ENCODE measurements at regions not wholly inside any gene's neighbourhood (a gene's known extent, or its start where the extent isn't known, plus 50 kb on each side); places are given as distances from the start of the nearest gene placed in this dataset.

GRCh38 chr1:244302876-244303609 lies 148.7 kb downstream of the ADSS2 start:
- no peak for DNase-seq (ENCODE audit: low read depth in 1 of 2, low spot score in 1 of 2)
- Histone ChIP-seq H3K27me3 (ENCODE audit: insufficient read depth, poor library complexity, severe bottlenecking) (no peaks in the 10 kb centered on the region), H3K27ac (replicated peaks) (no peak overlapping the region), H3K4me3 (replicated peaks; ENCODE audit: insufficient read depth, low read length) (no peak overlapping the region)
- TF ChIP-seq POLR2AphosphoS5 (IDR thresholded peaks at IDR 0.05; ENCODE audit: low read depth), result no peak
- no peak for TF ChIP-seq REST (IDR thresholded peaks at IDR 0.05; ENCODE audit: insufficient replicate concordance, low read depth)
- TF ChIP-seq CTCF (IDR thresholded peaks at IDR 0.05; ENCODE audit: insufficient read depth, low read length), result no peak
- no peak for TF ChIP-seq SPI1 (IDR thresholded peaks at IDR 0.05; ENCODE audit: borderline replicate concordance, low read depth)
- TF ChIP-seq GABPA (IDR thresholded peaks at IDR 0.05; ENCODE audit: low read depth), result no peak

GRCh38 chr1:244303610-244303969 lies 148.1 kb downstream of the ADSS2 start:
- DNase-seq (ENCODE audit: low read depth in 1 of 2, low spot score in 1 of 2), result no peak
- no peak overlapping the region for H3K4me3 ChIP-seq (replicated peaks; ENCODE audit: insufficient read depth, low read length)
- no peaks in the 10 kb centered on the region for H3K27me3 ChIP-seq (ENCODE audit: insufficient read depth, poor library complexity, severe bottlenecking)
- TF ChIP-seq CTCF (IDR thresholded peaks at IDR 0.05; ENCODE audit: insufficient read depth, low read length) (no peak), SPI1 (IDR thresholded peaks at IDR 0.05; ENCODE audit: borderline replicate concordance, low read depth) (no peak), REST (IDR thresholded peaks at IDR 0.05; ENCODE audit: insufficient replicate concordance, low read depth) (no peak), GABPA (IDR thresholded peaks at IDR 0.05; ENCODE audit: low read depth) (no peak), POLR2AphosphoS5 (IDR thresholded peaks at IDR 0.05; ENCODE audit: low read depth) (no peak)
- H3K27ac ChIP-seq (replicated peaks), result no peak overlapping the region

- no peak overlapping the region for H3K27ac ChIP-seq (replicated peaks)
- no peak overlapping the region for H3K4me3 ChIP-seq (replicated peaks; ENCODE audit: insufficient read depth, low read length)
- DNase-seq (ENCODE audit: low read depth in 1 of 2, low spot score in 1 of 2), result no peak
- TF ChIP-seq GABPA (IDR thresholded peaks at IDR 0.05; ENCODE audit: low read depth) (no peak), CTCF (IDR thresholded peaks at IDR 0.05; ENCODE audit: insufficient read depth, low read length) (no peak), REST (IDR thresholded peaks at IDR 0.05; ENCODE audit: insufficient replicate concordance, low read depth) (no peak), POLR2AphosphoS5 (IDR thresholded peaks at IDR 0.05; ENCODE audit: low read depth) (no peak), SPI1 (IDR thresholded peaks at IDR 0.05; ENCODE audit: borderline replicate concordance, low read depth) (no peak)
- no peaks in the 10 kb centered on the region for H3K27me3 ChIP-seq (ENCODE audit: insufficient read depth, poor library complexity, severe bottlenecking)
Observed at GRCh38 chr1:244304156-244304555, 147.6 kb downstream of the ADSS2 start.
